HG02642 (cell line): ENCODE measurements at regions not wholly inside any gene's neighbourhood (a gene's known extent, or its start where the extent isn't known, plus 50 kb on each side); places are given as distances from the start of the nearest gene placed in this dataset.

Experiments
- ATAC-seq: cut with Tn5 transposase; IDR thresholded peaks from one replicate; pipeline ENCODE4 v1.9.1; 2021; ENCODE audit warnings: mild to moderate bottlenecking; ENCODE audit not compliant: unreplicated experiment, poor library complexity

DNA sequence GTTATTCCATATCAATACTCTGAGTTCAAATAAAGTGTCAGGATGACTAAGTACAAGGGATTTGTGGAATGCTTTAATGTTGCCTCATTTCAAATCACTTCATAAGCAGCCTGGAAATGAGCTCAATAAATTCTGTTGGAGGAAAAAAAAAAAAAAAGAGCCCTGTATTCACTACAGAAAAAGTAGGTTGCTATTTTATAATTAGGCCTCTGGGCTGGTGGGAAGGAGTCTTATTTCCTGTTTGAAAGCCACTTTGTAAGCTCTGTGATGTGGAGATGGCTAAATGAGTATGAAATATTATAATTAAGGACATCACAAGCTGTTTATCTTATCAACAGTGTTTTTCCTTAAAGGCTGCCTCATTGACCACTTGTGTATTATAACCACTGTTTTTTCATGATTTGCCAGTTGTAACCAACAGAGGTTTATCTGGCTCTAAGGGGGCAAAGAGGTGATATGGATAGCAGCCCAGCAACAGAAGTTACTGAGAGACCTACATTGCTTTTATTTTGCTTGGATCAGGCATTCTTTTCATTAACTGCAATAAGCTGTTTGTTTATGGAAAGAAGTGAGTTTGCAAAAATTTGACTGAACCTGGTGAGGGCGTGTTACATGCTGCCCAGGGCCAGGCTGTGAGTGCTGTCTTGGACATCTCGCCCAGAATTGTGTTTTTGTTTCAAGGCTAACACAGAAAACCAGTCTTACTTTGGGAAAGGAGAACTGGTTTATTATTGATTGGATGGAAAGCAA lies 563.3 kb upstream of the MAP3K7 start:
- ATAC-seq, result no peak

GRCh38 chr6:91149246-91149955 lies 562.5 kb upstream of the MAP3K7 start:
- ATAC-seq, result no peak

- no peak for ATAC-seq
Measured at GRCh38 chr6:91144126-91144525, 557.3 kb upstream of the MAP3K7 start.

DNA sequence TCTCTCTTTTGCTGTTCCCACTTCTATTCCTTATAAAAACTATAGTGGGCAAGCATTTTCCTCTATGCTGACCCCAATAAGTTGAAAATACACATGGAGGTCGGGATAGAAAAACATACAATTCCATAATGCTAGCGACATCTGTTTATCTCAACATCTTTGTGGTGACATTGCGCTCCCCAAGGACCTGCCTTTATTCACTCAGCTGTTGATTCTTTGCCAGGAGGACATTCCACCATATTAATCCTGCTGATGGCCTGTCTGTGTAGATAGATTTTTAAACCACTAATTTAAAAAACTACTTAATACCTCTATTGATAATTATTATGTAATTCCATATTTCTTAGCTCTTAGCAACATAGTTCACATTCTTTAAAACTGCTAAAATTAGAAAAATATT lies 555.3 kb upstream of the MAP3K7 start:
- ATAC-seq, result no peak

DNA sequence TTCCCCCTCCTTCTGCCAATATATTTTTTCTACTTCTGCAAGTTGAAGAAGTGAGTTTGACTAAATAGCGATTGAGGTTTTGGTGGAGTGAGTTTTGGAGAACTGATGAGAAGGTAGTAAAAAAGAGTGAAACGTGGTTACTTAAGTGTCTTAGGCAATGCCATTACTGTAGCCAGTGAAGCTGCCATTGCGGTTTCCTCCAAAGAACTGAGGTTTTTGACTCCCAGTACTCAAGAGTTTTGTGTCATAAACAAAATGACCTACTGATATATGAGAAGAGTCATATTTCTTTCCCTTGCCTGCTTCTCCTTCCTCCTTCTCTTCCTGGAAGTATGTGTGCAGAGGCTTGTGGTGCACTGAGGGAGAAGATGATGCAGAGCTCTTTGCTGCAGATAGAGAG lies 554.5 kb upstream of the MAP3K7 start:
- no peak for ATAC-seq

- ATAC-seq, result no peak
Measured at GRCh38 chr6:91140449-91140848, 553.6 kb upstream of the MAP3K7 start.

- no peak for ATAC-seq
Measured at GRCh38 chr6:91137286-91137685, 550.4 kb upstream of the MAP3K7 start.

DNA sequence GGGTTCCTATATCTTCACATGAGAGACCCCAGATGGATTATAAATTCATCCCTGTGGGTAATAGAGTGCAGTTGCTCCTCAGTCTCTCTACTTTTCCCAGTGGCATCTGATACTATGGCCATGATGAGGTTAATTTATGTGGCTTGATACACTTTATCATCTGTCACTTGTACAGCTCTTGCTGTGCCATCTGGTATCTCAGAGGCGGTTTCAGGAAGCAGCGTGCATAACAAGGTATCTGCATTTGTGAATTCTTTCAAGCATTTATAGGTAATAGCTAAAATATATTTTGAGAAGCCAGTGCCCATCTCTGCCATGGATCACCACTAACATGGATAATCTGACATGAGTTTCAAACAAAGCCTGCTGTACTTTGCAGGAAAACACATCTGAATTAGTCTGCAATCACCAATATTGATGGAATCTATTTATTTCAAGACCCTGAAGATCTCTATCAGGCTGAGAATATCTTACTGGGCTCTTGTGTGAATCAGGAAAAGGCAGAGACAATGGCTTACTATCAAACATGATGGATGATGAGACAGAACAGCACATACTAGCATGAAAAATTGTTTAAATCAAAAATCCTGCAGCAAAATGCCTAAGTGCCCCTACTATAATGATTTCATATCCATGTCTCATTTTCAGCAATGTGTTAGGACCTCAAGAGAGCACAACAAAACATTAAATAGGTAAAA lies 548.7 kb upstream of the MAP3K7 start:
- ATAC-seq, result no peak

- no peak for ATAC-seq
Measured at GRCh38 chr6:91132461-91132860, 545.6 kb upstream of the MAP3K7 start.

DNA sequence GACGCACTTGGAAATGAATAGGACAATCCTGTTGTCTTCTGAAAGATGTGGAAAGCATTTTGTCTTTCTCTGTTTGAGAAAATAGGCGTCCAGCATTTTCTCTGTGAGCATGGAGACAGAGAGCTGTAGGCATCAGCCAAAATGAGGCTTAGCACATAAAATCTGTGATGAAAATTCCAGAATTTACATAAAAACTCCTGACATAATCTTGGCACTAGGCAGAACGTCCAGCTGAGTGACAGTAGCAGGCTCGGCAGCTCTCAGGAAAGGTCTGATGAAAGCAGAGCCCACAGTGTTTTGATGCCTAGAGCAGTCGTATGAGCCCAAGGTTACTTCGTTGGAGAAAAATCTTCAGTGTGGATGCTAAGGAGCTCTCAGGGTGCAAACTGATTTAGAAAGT lies 543.3 kb upstream of the MAP3K7 start:
- ATAC-seq, result no peak

- no peak for ATAC-seq
Measured at GRCh38 chr6:91127752-91128151, 540.9 kb upstream of the MAP3K7 start.

- no peak for ATAC-seq
Measured at GRCh38 chr6:91126876-91127275, 540.0 kb upstream of the MAP3K7 start.

DNA sequence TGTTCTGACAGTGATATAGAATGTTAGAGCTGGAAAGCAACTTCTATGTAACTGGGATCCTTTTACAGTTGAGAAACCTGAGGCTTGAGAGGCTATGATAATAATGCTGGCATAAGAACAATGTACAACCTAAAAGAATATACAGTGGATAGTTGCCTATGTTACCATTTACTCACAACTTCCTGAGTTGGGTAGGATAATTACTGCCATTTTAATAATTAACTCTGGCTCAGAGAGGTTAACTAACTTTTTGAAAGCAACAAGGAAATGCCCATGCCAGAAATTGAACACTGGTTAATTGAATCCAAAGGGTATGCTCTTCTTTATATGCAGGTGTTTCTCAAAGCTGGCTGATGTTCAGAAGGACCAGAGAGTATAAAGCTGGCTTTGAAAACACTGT lies 530.7 kb upstream of the MAP3K7 start:
- ATAC-seq, result no peak

GRCh38 chr6:91114123-91114708 lies 527.3 kb upstream of the MAP3K7 start:
- no peak for ATAC-seq

DNA sequence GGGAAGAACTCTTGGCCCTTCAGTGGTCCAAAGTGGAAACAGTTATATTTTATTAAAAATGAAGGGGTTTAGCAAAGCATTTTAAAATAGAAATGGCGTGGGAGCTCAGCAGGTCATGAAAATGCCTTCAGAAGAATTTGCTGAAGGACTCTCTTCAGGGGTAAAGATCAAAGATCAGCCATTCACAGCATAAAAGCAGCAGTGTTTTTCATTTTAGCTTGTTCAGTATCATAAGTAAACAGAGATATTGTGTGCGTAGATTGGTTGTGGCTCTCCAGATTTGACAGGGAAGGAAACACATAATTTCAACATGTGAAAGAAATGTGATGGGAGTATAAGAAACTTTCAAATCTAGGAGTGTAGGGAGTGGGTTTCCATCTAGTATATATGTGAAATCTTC lies 519.2 kb upstream of the MAP3K7 start:
- ATAC-seq, result no peak

GRCh38 chr6:91105532-91105931 lies 518.7 kb upstream of the MAP3K7 start:
- no peak for ATAC-seq

GRCh38 chr6:91099479-91099878 lies 512.6 kb upstream of the MAP3K7 start:
- ATAC-seq, result no peak

GRCh38 chr6:91098006-91098405 lies 511.1 kb upstream of the MAP3K7 start:
- no peak for ATAC-seq

DNA sequence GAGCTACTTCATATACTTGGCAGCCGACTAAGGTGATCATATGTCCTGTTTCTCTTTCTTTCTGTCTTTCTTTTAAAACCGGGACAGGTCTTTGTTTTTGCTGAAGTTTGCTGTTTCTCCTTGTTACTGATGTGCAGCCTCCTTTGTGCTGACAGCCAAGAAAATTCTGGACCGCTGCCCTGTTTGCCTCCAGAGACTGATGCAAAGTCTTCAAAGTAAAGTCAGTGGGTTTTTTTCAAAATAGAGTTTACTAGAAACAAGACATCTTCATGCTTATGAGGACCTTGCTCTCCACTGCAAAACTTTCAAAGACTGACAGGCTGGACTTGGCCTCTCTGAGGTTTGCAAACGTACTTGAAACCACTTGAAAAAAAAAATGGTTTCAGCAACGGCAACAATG lies 510.5 kb upstream of the MAP3K7 start:
- no peak for ATAC-seq

- ATAC-seq, result no peak
Measured at GRCh38 chr6:91094806-91095475, 508.1 kb upstream of the MAP3K7 start.

DNA sequence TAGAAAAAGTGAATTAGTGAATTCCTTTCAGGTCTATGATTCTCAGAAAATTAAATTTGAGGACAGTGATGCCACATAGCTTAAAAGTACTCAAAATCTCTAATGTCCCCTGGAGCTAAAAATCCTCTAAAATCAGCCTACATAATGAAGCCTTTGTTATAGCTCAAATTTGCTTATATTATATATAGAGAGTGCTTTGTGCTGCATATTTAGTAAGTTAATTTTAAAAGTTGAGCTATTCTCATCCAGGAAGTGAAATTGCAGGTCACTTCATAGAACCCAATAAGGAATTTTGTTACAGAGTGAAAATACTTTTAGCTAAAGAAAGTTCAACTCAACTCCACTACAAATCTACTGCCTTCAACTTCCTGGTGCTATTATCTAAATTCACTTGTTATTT lies 507.5 kb upstream of the MAP3K7 start:
- ATAC-seq, result no peak
